ENCODE measurements at regions not wholly inside any gene's neighbourhood (a gene's known extent, or its start where the extent isn't known, plus 50 kb on each side); places are given as distances from the start of the nearest gene placed in this dataset.

DNA sequence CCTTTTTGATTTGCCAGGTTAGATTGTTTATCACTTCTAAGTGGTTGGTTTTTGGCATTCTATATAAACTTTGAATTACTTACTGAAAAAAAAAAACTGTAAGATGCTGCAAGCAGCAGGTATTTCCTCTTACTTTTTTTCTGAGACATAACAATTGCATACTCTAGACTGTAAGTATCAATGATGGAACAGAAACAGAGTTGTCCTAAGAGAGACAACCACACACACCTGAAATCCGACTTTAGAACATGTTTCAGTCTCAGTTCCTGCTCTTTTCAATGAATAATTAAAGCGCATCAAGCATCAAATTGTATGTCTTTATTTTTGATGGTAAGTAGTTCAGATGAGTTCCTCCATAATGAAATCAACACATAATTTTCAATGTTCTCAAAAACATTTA lies 105.3 kb upstream of the KHDRBS2 start:
- CTCF ChIA-PET, result no interaction called here
- no peaks in the 10 kb centered on the region for H3K4me1 ChIP-seq (ENCODE audit: control insufficient read depth in 2 of 2, insufficient read depth in 2 of 2, low read length in 2 of 2)
- ATAC-seq (no peak), DNase-seq (no peak)
- Mint-ChIP-seq H3K36me3 (no peaks in the 10 kb centered on the region), H3K4me1 (no peaks in the 10 kb centered on the region), H3K27me3 (no peaks in the 10 kb centered on the region), H3K9me3 (peaks cover 2 to 24% (median 10%) of the 10 kb centered on the region in 11 donors), H3K4me3 (no peak overlapping the region), H3K27ac (no peak overlapping the region)
- peaks cover 0 to 6% (median 0%) of the 10 kb centered on the region in 3 experiments for H3K9me3 ChIP-seq (ENCODE audit: control insufficient read depth in 2 of 3, low read length in 3 of 3)
- no peaks in the 10 kb centered on the region for H3K27me3 ChIP-seq (ENCODE audit: control insufficient read depth in 2 of 2, insufficient read depth in 2 of 2, low read length in 2 of 2)
- no peak overlapping the region for H3K4me3 ChIP-seq (ENCODE audit: low read length)
- intact Hi-C loops (cut with micrococcal nuclease), result no loop called here
- POLR2A ChIA-PET, result no interaction called here
- no peak overlapping the region for H3K27ac ChIP-seq (ENCODE audit: low read depth, low read length)
- H3K36me3 ChIP-seq (ENCODE audit: control insufficient read depth in 2 of 3, insufficient read depth in 3 of 3, low read length in 3 of 3), result no peaks in the 10 kb centered on the region

GRCh38 chr6:62390401-62390800 lies 104.4 kb upstream of the KHDRBS2 start:
- no peak for ATAC-seq
- intact Hi-C loops (cut with micrococcal nuclease), result no loop called here
- CTCF ChIA-PET, result no interaction called here

DNA sequence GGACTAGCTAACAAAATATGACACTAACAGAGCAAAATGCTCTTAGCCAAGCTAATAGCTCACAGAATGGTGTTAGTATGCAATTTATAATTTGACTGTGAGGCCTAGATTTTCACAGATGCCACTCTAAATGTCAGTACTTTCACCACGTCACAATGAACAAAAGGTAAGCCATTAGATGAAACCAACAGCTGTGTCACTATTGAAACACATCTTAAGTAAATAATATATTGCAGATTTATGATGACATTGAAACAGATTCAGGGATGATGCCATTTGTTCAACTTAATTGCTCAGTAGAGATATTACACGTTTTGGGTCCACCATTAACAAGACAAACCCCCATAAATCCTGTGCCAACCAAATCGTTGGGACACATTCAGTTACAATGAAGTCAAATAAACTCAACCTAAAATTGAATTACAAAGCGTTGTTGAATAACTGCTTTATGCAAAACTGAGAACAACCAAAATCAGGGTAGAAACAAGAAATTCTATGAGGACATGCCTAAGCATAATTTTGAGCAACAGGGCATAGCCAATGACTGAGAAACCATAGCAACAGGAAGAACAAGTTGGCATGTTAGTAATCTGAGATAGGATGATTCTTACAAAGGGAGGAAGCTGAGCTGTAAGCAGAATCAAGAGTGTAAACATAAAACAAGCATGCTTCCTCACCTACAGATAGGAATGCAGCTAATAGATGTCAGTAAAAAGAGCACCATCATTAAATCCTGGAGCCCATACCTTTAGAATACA lies 85.6 kb upstream of the KHDRBS2 start:
- H3K9me3 Mint-ChIP-seq, result peaks cover 0 to 32% (median 4%) of the 10 kb centered on the region in 11 donors
- H3K27ac ChIP-seq (ENCODE audit: low read depth, low read length), result no peak overlapping the region
- POLR2A ChIA-PET, result no interaction called here
- no peak overlapping the region for H3K4me3 ChIP-seq (ENCODE audit: low read length)
- CTCF ChIA-PET, result no interaction called here
- no peaks in the 10 kb centered on the region for H3K4me1 Mint-ChIP-seq
- no peaks in the 10 kb centered on the region for H3K36me3 ChIP-seq (ENCODE audit: control insufficient read depth in 2 of 3, insufficient read depth in 3 of 3, low read length in 3 of 3)
- intact Hi-C loops (cut with micrococcal nuclease), result no loop called here
- H3K36me3 Mint-ChIP-seq, result peaks cover 0 to 6% (median 0%) of the 10 kb centered on the region in 5 donors
- no peaks in the 10 kb centered on the region for H3K4me1 ChIP-seq (ENCODE audit: control insufficient read depth in 2 of 2, insufficient read depth in 2 of 2, low read length in 2 of 2)
- DNase-seq (no peak), ATAC-seq (no peak)
- no peak overlapping the region for H3K27ac Mint-ChIP-seq
- no peak overlapping the region for H3K4me3 Mint-ChIP-seq
- H3K27me3 ChIP-seq (ENCODE audit: control insufficient read depth in 2 of 2, insufficient read depth in 2 of 2, low read length in 2 of 2), result no peaks in the 10 kb centered on the region
- H3K27me3 Mint-ChIP-seq, result no peaks in the 10 kb centered on the region
- no peaks in the 10 kb centered on the region for H3K9me3 ChIP-seq (ENCODE audit: control insufficient read depth in 2 of 3, low read length in 3 of 3)

More at GRCh38 chr6:62390401-62390800, 104.4 kb upstream of the KHDRBS2 start:
- H3K4me3 Mint-ChIP-seq, result no peak overlapping the region
- no peaks in the 10 kb centered on the region for H3K4me1 Mint-ChIP-seq
- Histone ChIP-seq H3K9me3 (ENCODE audit: control insufficient read depth in 2 of 3, low read length in 3 of 3) (no peaks in the 10 kb centered on the region), H3K4me3 (ENCODE audit: low read length) (no peak overlapping the region), H3K27me3 (ENCODE audit: control insufficient read depth in 2 of 2, insufficient read depth in 2 of 2, low read length in 2 of 2) (no peaks in the 10 kb centered on the region), H3K27ac (ENCODE audit: low read depth, low read length) (no peak overlapping the region), H3K36me3 (ENCODE audit: control insufficient read depth in 2 of 3, insufficient read depth in 3 of 3, low read length in 3 of 3) (no peaks in the 10 kb centered on the region), H3K4me1 (ENCODE audit: control insufficient read depth in 2 of 2, insufficient read depth in 2 of 2, low read length in 2 of 2) (no peaks in the 10 kb centered on the region)
- no peaks in the 10 kb centered on the region for H3K36me3 Mint-ChIP-seq
- H3K27me3 Mint-ChIP-seq, result no peaks in the 10 kb centered on the region
- peaks cover 0 to 23% (median 9%) of the 10 kb centered on the region in 11 donors for H3K9me3 Mint-ChIP-seq
- POLR2A ChIA-PET, result no interaction called here
- H3K27ac Mint-ChIP-seq, result no peak overlapping the region
- no peak for DNase-seq

GRCh38 chr6:62367601-62368000 lies 81.6 kb upstream of the KHDRBS2 start:
- no peak overlapping the region for H3K27ac Mint-ChIP-seq
- ATAC-seq, result no peak

GRCh38 chr6:62362097-62362496 lies 76.1 kb upstream of the KHDRBS2 start:
- Histone ChIP-seq H3K9me3 (ENCODE audit: control insufficient read depth in 2 of 3, low read length in 3 of 3) (no peaks in the 10 kb centered on the region), H3K27ac (ENCODE audit: low read depth, low read length) (no peak overlapping the region), H3K4me1 (ENCODE audit: control insufficient read depth in 2 of 2, insufficient read depth in 2 of 2, low read length in 2 of 2) (no peaks in the 10 kb centered on the region), H3K36me3 (ENCODE audit: control insufficient read depth in 2 of 3, insufficient read depth in 3 of 3, low read length in 3 of 3) (no peaks in the 10 kb centered on the region), H3K4me3 (ENCODE audit: low read length) (no peak overlapping the region), H3K27me3 (ENCODE audit: control insufficient read depth in 2 of 2, insufficient read depth in 2 of 2, low read length in 2 of 2) (no peaks in the 10 kb centered on the region)
- Mint-ChIP-seq H3K36me3 (no peaks in the 10 kb centered on the region), H3K4me3 (no peak overlapping the region), H3K9me3 (peaks cover 0 to 31% (median 4%) of the 10 kb centered on the region in 11 donors), H3K27me3 (no peaks in the 10 kb centered on the region), H3K4me1 (no peaks in the 10 kb centered on the region), H3K27ac (no peak overlapping the region)
- ATAC-seq, result no peak
- intact Hi-C loops (cut with micrococcal nuclease), result no loop called here
- CTCF ChIA-PET, result no interaction called here
- POLR2A ChIA-PET, result no interaction called here
- no peak for DNase-seq

More at GRCh38 chr6:62367601-62368000, 81.6 kb upstream of the KHDRBS2 start:
- DNase-seq, result no peak
- peaks cover 0 to 18% (median 2%) of the 10 kb centered on the region in 11 donors for H3K9me3 Mint-ChIP-seq
- ChIA-PET CTCF (no interaction called here), POLR2A (no interaction called here)
- H3K27me3 ChIP-seq (ENCODE audit: control insufficient read depth in 2 of 2, insufficient read depth in 2 of 2, low read length in 2 of 2), result no peaks in the 10 kb centered on the region
- H3K27me3 Mint-ChIP-seq, result no peaks in the 10 kb centered on the region
- H3K27ac ChIP-seq (ENCODE audit: low read depth, low read length), result no peak overlapping the region
- no peaks in the 10 kb centered on the region for H3K36me3 Mint-ChIP-seq
- H3K9me3 ChIP-seq (ENCODE audit: control insufficient read depth in 2 of 3, low read length in 3 of 3), result no peaks in the 10 kb centered on the region
- intact Hi-C loops (cut with micrococcal nuclease), result no loop called here
- H3K4me1 Mint-ChIP-seq, result no peaks in the 10 kb centered on the region
- no peaks in the 10 kb centered on the region for H3K4me1 ChIP-seq (ENCODE audit: control insufficient read depth in 2 of 2, insufficient read depth in 2 of 2, low read length in 2 of 2)
- no peaks in the 10 kb centered on the region for H3K36me3 ChIP-seq (ENCODE audit: control insufficient read depth in 2 of 3, insufficient read depth in 3 of 3, low read length in 3 of 3)
- H3K4me3 ChIP-seq (ENCODE audit: low read length), result no peak overlapping the region
- H3K4me3 Mint-ChIP-seq, result no peak overlapping the region

DNA sequence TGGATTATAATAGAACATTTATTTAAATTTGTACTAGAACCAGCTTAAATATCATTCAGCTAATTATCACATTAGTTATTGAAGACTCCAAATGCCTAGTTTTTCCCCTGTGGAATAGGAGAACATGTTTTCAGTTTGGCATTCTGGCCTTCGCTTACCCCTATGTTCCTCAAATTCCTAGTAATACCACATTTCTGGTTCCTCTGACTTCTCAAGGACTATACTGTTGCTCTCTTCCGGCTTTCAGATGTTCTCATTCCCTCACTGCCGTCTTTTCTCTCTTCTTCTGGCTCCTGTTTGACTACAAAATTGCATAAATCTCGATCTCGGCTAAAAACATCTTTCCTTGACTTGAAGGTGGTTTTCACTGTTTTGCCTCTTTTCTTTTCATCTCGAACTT lies 71.8 kb upstream of the KHDRBS2 start:
- Mint-ChIP-seq H3K9me3 (peaks cover 0 to 24% (median 6%) of the 10 kb centered on the region in 11 donors), H3K27ac (no peak overlapping the region)

DNA sequence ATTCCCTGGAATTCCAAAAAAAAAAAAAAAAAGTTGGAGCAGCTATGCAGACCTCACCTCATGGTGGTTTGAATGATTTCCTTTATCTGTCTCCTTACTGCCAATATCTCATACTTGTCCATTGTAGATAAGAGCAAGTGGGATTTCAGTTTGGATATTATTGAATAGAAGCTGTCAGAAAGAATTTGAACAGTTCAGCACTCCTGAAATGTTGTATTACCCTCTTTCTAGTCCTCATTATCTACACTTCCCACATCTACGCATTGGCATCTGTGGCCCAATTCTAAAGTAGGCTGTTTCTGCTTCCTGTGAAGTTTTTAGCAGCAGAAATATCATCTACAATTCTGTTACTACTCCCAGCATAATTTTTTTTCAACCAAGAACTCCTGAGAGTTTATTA lies 68.2 kb upstream of the KHDRBS2 start:
- Mint-ChIP-seq H3K9me3 (peaks cover 0 to 16% (median 4%) of the 10 kb centered on the region in 11 donors), H3K4me1 (no peaks in the 10 kb centered on the region), H3K4me3 (no peak overlapping the region), H3K27ac (no peak overlapping the region), H3K27me3 (no peaks in the 10 kb centered on the region), H3K36me3 (no peaks in the 10 kb centered on the region)
- Histone ChIP-seq H3K27me3 (ENCODE audit: control insufficient read depth in 2 of 2, insufficient read depth in 2 of 2, low read length in 2 of 2) (no peaks in the 10 kb centered on the region), H3K36me3 (ENCODE audit: control insufficient read depth in 2 of 3, insufficient read depth in 3 of 3, low read length in 3 of 3) (no peaks in the 10 kb centered on the region), H3K4me1 (ENCODE audit: control insufficient read depth in 2 of 2, insufficient read depth in 2 of 2, low read length in 2 of 2) (no peaks in the 10 kb centered on the region), H3K9me3 (ENCODE audit: control insufficient read depth in 2 of 3, low read length in 3 of 3) (no peaks in the 10 kb centered on the region), H3K27ac (ENCODE audit: low read depth, low read length) (no peak overlapping the region), H3K4me3 (ENCODE audit: low read length) (no peak overlapping the region)
- ATAC-seq (no peak), DNase-seq (no peak)
- intact Hi-C loops (cut with micrococcal nuclease), result no loop called here
- CTCF ChIA-PET, result no interaction called here
- POLR2A ChIA-PET, result no interaction called here

More for the DNA sequence above, 71.8 kb upstream of the KHDRBS2 start:
- Mint-ChIP-seq H3K27me3 (no peaks in the 10 kb centered on the region), H3K4me3 (no peak overlapping the region), H3K4me1 (no peaks in the 10 kb centered on the region), H3K36me3 (no peaks in the 10 kb centered on the region)
- intact Hi-C loops (cut with micrococcal nuclease), result no loop called here
- no peak overlapping the region for H3K27ac ChIP-seq (ENCODE audit: low read depth, low read length)
- no peaks in the 10 kb centered on the region for H3K27me3 ChIP-seq (ENCODE audit: control insufficient read depth in 2 of 2, insufficient read depth in 2 of 2, low read length in 2 of 2)
- DNase-seq, result no peak
- H3K36me3 ChIP-seq (ENCODE audit: control insufficient read depth in 2 of 3, insufficient read depth in 3 of 3, low read length in 3 of 3), result no peaks in the 10 kb centered on the region
- no peak for ATAC-seq
- H3K4me1 ChIP-seq (ENCODE audit: control insufficient read depth in 2 of 2, insufficient read depth in 2 of 2, low read length in 2 of 2), result no peaks in the 10 kb centered on the region
- CTCF ChIA-PET, result no interaction called here
- POLR2A ChIA-PET, result no interaction called here
- H3K4me3 ChIP-seq (ENCODE audit: low read length), result no peak overlapping the region
- H3K9me3 ChIP-seq (ENCODE audit: control insufficient read depth in 2 of 3, low read length in 3 of 3), result no peaks in the 10 kb centered on the region

Data from naive thymus-derived CD4-positive, alpha-beta T cell (primary cell).